ENCODE measurements at regions not wholly inside any gene's neighbourhood (a gene's known extent, or its start where the extent isn't known, plus 50 kb on each side); places are given as distances from the start of the nearest gene placed in this dataset.

- no peaks in the 10 kb centered on the region for H3K27me3 ChIP-seq
- peak; percentile 40 for DNase-seq (ENCODE audit: low spot score)
- H4K20me1 ChIP-seq (ENCODE audit: insufficient read depth, poor library complexity, severe bottlenecking), result no peaks in the 10 kb centered on the region
- TF ChIP-seq EZH2phosphoT487 (IDR thresholded peaks at IDR 0.05; ENCODE audit: low read depth, severe bottlenecking, unreplicated experiment) (no peak), CTCF (IDR thresholded peaks at IDR 0.05; ENCODE audit: poor library complexity) (peak; percentile 43), EZH2 (IDR thresholded peaks at IDR 0.05; ENCODE audit: borderline replicate concordance) (no peak)
- H3K4me3 ChIP-seq, result no peak overlapping the region
- no peak overlapping the region for H3K4me2 ChIP-seq
- no peaks in the 10 kb centered on the region for H3K79me2 ChIP-seq
- no peaks in the 10 kb centered on the region for H3K4me1 ChIP-seq (ENCODE audit: insufficient read depth)
- no peaks in the 10 kb centered on the region for H3K36me3 ChIP-seq (replicated peaks; ENCODE audit: insufficient read depth, low read depth)
- 42% methylated on average over 5 of the region's 5 CpGs for WGBS (ENCODE audit: low lambda C conversion rate, missing lambda C conversion rate)
- H3K9me3 ChIP-seq (ENCODE audit: low read depth), result no peaks in the 10 kb centered on the region
- H3K27ac ChIP-seq, result no peak overlapping the region
- H3K9me2 ChIP-seq (replicated peaks; ENCODE audit: insufficient read depth), result no peaks in the 10 kb centered on the region
- H2AFZ ChIP-seq, result no peak overlapping the region
These were observed 138.5 kb upstream of the TYRP1 start for GRCh38 chr9:12554636-12555035.

GRCh38 chr9:12566404-12567090 is 126.6 kb upstream of the TYRP1 start:
- Histone ChIP-seq H2AFZ (no peak overlapping the region), H3K9me3 (ENCODE audit: low read depth) (no peaks in the 10 kb centered on the region), H3K36me3 (replicated peaks; ENCODE audit: insufficient read depth, low read depth) (no peaks in the 10 kb centered on the region), H3K4me2 (no peak overlapping the region), H3K4me1 (ENCODE audit: insufficient read depth) (no peaks in the 10 kb centered on the region), H3K79me2 (no peaks in the 10 kb centered on the region), H4K20me1 (ENCODE audit: insufficient read depth, poor library complexity, severe bottlenecking) (no peaks in the 10 kb centered on the region), H3K9me2 (replicated peaks; ENCODE audit: insufficient read depth) (no peaks in the 10 kb centered on the region), H3K4me3 (no peak overlapping the region), H3K27ac (no peak overlapping the region), H3K27me3 (no peaks in the 10 kb centered on the region)
- WGBS (ENCODE audit: low lambda C conversion rate, missing lambda C conversion rate), result 94% methylated on average over 5 of the region's 5 CpGs
- TF ChIP-seq EZH2phosphoT487 (IDR thresholded peaks at IDR 0.05; ENCODE audit: low read depth, severe bottlenecking, unreplicated experiment), result no peak
- TF ChIP-seq CTCF (IDR thresholded peaks at IDR 0.05; ENCODE audit: poor library complexity), result no peak
- TF ChIP-seq EZH2 (IDR thresholded peaks at IDR 0.05; ENCODE audit: borderline replicate concordance), result no peak
- no peak for DNase-seq (ENCODE audit: low spot score)

- H3K27me3 ChIP-seq, result no peaks in the 10 kb centered on the region
- DNase-seq (ENCODE audit: low spot score), result no peak
- no peak overlapping the region for H3K4me2 ChIP-seq
- TF ChIP-seq EZH2 (IDR thresholded peaks at IDR 0.05; ENCODE audit: borderline replicate concordance) (no peak), EZH2phosphoT487 (IDR thresholded peaks at IDR 0.05; ENCODE audit: low read depth, severe bottlenecking, unreplicated experiment) (no peak), CTCF (IDR thresholded peaks at IDR 0.05; ENCODE audit: poor library complexity) (no peak)
- H4K20me1 ChIP-seq (ENCODE audit: insufficient read depth, poor library complexity, severe bottlenecking), result no peaks in the 10 kb centered on the region
- 90% methylated on average over 3 of the region's 3 CpGs for WGBS (ENCODE audit: low lambda C conversion rate, missing lambda C conversion rate)
- no peak overlapping the region for H2AFZ ChIP-seq
- H3K9me2 ChIP-seq (replicated peaks; ENCODE audit: insufficient read depth), result no peaks in the 10 kb centered on the region
- no peaks in the 10 kb centered on the region for H3K4me1 ChIP-seq (ENCODE audit: insufficient read depth)
- no peaks in the 10 kb centered on the region for H3K36me3 ChIP-seq (replicated peaks; ENCODE audit: insufficient read depth, low read depth)
- no peaks in the 10 kb centered on the region for H3K9me3 ChIP-seq (ENCODE audit: low read depth)
- no peak overlapping the region for H3K4me3 ChIP-seq
- no peaks in the 10 kb centered on the region for H3K79me2 ChIP-seq
- no peak overlapping the region for H3K27ac ChIP-seq
These were observed 108.3 kb upstream of the TYRP1 start for GRCh38 chr9:12584656-12585522.

All from hepatocyte (in vitro differentiated cells).